HCT116 (cell line): ENCODE measurements at regions not wholly inside any gene's neighbourhood (a gene's known extent, or its start where the extent isn't known, plus 50 kb on each side); places are given as distances from the start of the nearest gene placed in this dataset.

Experiments used
- ATAC-seq: fragments of 200-7000 bp; cut with Tn5 transposase; 2 replicates; pipeline ENCODE4 v1.9.1; 2020; ENCODE audit warnings: mild to moderate bottlenecking, moderate library complexity
- BruUV-seq: library from RNA; stranded (reverse); fragments of 400-500 nt; replicated peaks from 2 replicates; lab custom pipeline; 2021; lab: Mats Ljungman, UMichigan
- CTCF ChIA-PET: fragments of 300-600 bp; sonication (Branson Sonifier 250); formaldehyde crosslinking; loops from one replicate; lab custom pipeline; 2021; ENCODE audit warnings: antibody characterized with exemption; lab: Charles Lee
- POLR2A ChIA-PET: fragments of 300-600, 350-600 bp; sonication (Branson Sonifier 250); formaldehyde crosslinking; loops from one replicate; lab custom pipeline; 2021; ENCODE audit warnings: antibody characterized with exemption; lab: Charles Lee
- RAD21 ChIA-PET, 2 experiments: fragments of 300-600 bp; sonication (Branson Sonifier 250); formaldehyde crosslinking; loops; one replicate each; lab custom pipeline; 2023; ENCODE audit warnings: low total read pairs in 2 of 2; ENCODE audit not compliant: uncharacterized antibody in 2 of 2, unreplicated experiment in 2 of 2, low non-redundant PET in 1 of 2; lab: Charles Lee
- DNase-seq: peaks from one replicate; pipeline ENCODE4 v3.0.0-alpha.2; 2010; ENCODE audit warnings: low read depth, low spot score
- H2AFZ ChIP-seq: fragments of 200-600 bp; shearing (Covaris generic), sonication (generic); 2 replicates; pipeline ENCODE4 v1.6.1; 2017; ENCODE audit warnings: low read depth, mixed run types, mixed read lengths, antibody characterized with exemption, low read length; ENCODE audit not compliant: poor library complexity, severe bottlenecking
- H3K27ac ChIP-seq: 2 replicates; pipeline ENCODE4 v1.5.1; 2012; ENCODE audit warnings: low read depth, low read length
- H3K27me3 ChIP-seq: fragments of 200-600 bp; sonication (generic); 2 replicates; pipeline ENCODE4 v1.6.1; 2016; ENCODE audit warnings: mixed run types, low read length, mixed read lengths; ENCODE audit not compliant: insufficient read depth
- H3K36me3 ChIP-seq, 2 experiments: fragments of 200-500 bp in 1 of 2; fragments of 200-600 bp in 1 of 2; sonication (Bioruptor generic) in 1 of 2; sonication (generic) in 1 of 2; 2 replicates each; pipeline versions ENCODE4 v1.5.1 to v1.6.1; 2014 to 2016; ENCODE audit warnings: low read length in 2 of 2, inconsistent platforms in 1 of 2, mixed read lengths in 1 of 2, mixed run types in 1 of 2; ENCODE audit not compliant: insufficient read depth in 2 of 2, control insufficient read depth in 1 of 2
- H3K4me1 ChIP-seq, 2 experiments: fragments of 200-600 bp in 1 of 2; sonication (generic) in 1 of 2; 2 replicates each; pipeline versions ENCODE4 v1.5.1 to v1.6.1; 2012 to 2017; ENCODE audit warnings: low read length in 2 of 2, inconsistent platforms in 1 of 2, mild to moderate bottlenecking in 1 of 2, mixed read lengths in 1 of 2, mixed run types in 1 of 2, moderate library complexity in 1 of 2; ENCODE audit not compliant: insufficient read depth in 2 of 2, control insufficient read depth in 1 of 2
- H3K4me2 ChIP-seq: fragments of 200-600 bp; sonication (generic); 2 replicates; pipeline ENCODE4 v1.6.1; 2017; ENCODE audit warnings: mixed run types, low read length, mixed read lengths
- H3K4me3 ChIP-seq, 2 experiments: fragments of 200-600 bp in 1 of 2; sonication (generic) in 1 of 2; replicated peaks in 1 of 2; 2 replicates each; pipeline ENCODE4 v1.5.1; 2011 to 2016; ENCODE audit warnings: low read length in 2 of 2, control low read depth in 1 of 2, low read depth in 1 of 2, mild to moderate bottlenecking in 1 of 2, mixed read lengths in 1 of 2, mixed run types in 1 of 2
- H3K79me2 ChIP-seq: fragments of 200-600 bp; sonication (generic); 2 replicates; pipeline ENCODE4 v1.6.1; 2017; ENCODE audit warnings: mild to moderate bottlenecking, mixed run types, low read length, moderate library complexity, mixed read lengths; ENCODE audit not compliant: insufficient read depth
- H3K9ac ChIP-seq: fragments of 200-600 bp; sonication (generic); 2 replicates; pipeline ENCODE4 v1.6.1; 2016; ENCODE audit warnings: low read length, mixed read lengths
- H3K9me2 ChIP-seq: fragments of 200-600 bp; sonication (generic), shearing (Covaris generic); 2 replicates; pipeline ENCODE4 v1.6.1; 2017; ENCODE audit warnings: mixed run types, mild to moderate bottlenecking, moderate library complexity; ENCODE audit not compliant: insufficient read depth
- H3K9me3 ChIP-seq, 2 experiments: fragments of 200-500 bp in 1 of 2; fragments of 200-600 bp in 1 of 2; sonication (Bioruptor generic) in 1 of 2; sonication (generic) in 1 of 2; 2 replicates each; pipeline ENCODE4 v1.6.1; 2014 to 2017; ENCODE audit warnings: low read length in 2 of 2, mixed read lengths in 2 of 2, inconsistent platforms in 1 of 2, low read depth in 1 of 2, mild to moderate bottlenecking in 1 of 2, mixed run types in 1 of 2, moderate library complexity in 1 of 2; ENCODE audit not compliant: control insufficient read depth in 1 of 2, insufficient read depth in 1 of 2
- H4K20me1 ChIP-seq: fragments of 200-600 bp; sonication (generic), shearing (Covaris generic); 2 replicates; pipeline ENCODE4 v1.6.1; 2017; ENCODE audit warnings: mixed run types, mild to moderate bottlenecking, moderate library complexity; ENCODE audit not compliant: insufficient read depth
- ATF3 ChIP-seq: IDR thresholded peaks from 2 replicates; pipeline ENCODE4 v1.6.1; 2012
- CEBPB ChIP-seq: IDR thresholded peaks from 2 replicates; pipeline ENCODE4 v1.6.1; 2012; ENCODE audit warnings: low read depth
- CTCF ChIP-seq, 3 experiments: fragments of 200-600 bp in 1 of 3; sonication (generic) in 1 of 3; IDR thresholded peaks in 2 of 3; conservative IDR thresholded peaks in 1 of 3; 2 replicates each; pipeline ENCODE4 v1.5.1; 2012 to 2017; ENCODE audit warnings: low read depth in 2 of 3, low read length in 2 of 3, antibody characterized with exemption in 1 of 3, borderline replicate concordance in 1 of 3, control low read depth in 1 of 3, mild to moderate bottlenecking in 1 of 3, mixed read lengths in 1 of 3, mixed run types in 1 of 3, moderate library complexity in 1 of 3; ENCODE audit not compliant: insufficient read depth in 1 of 3
- EGR1 ChIP-seq: IDR thresholded peaks from 2 replicates; pipeline ENCODE4 v1.6.1; 2012; ENCODE audit warnings: low read depth
- ELF1 ChIP-seq: IDR thresholded peaks from 2 replicates; pipeline ENCODE4 v1.6.1; 2012; ENCODE audit warnings: low read depth, borderline replicate concordance
- EZH2 ChIP-seq: fragments of 200-600 bp; sonication (generic); IDR thresholded peaks from 2 replicates; pipeline ENCODE4 v1.6.1; 2017; ENCODE audit warnings: antibody characterized with exemption, mixed run types
- EZH2phosphoT487 ChIP-seq: fragments of 200-600 bp; IDR thresholded peaks from 2 replicates; pipeline ENCODE4 v1.6.1; 2018; ENCODE audit warnings: antibody characterized with exemption, borderline replicate concordance
- FOSL1 ChIP-seq: IDR thresholded peaks from 2 replicates; pipeline ENCODE4 v1.6.1; 2012; ENCODE audit warnings: low read depth
- JUND ChIP-seq: IDR thresholded peaks from 2 replicates; pipeline ENCODE4 v1.6.1; 2012
- MAX ChIP-seq: IDR thresholded peaks from 2 replicates; pipeline ENCODE4 v1.6.1; 2012
- POLR2A ChIP-seq: IDR thresholded peaks from 2 replicates; pipeline ENCODE4 v1.7.0; 2011; ENCODE audit warnings: borderline replicate concordance; ENCODE audit not compliant: insufficient read depth, insufficient read length; ENCODE audit errors: extremely low read depth
- POLR2AphosphoS5 ChIP-seq: IDR thresholded peaks from 2 replicates; pipeline ENCODE4 v1.6.1; 2011; ENCODE audit warnings: mild to moderate bottlenecking, low read depth, low read length, moderate library complexity
- RAD21 ChIP-seq: IDR thresholded peaks from 2 replicates; pipeline ENCODE4 v1.6.1; 2012; ENCODE audit warnings: low read depth, mild to moderate bottlenecking
- SP1 ChIP-seq: IDR thresholded peaks from 2 replicates; pipeline ENCODE4 v1.6.1; 2012; ENCODE audit warnings: low read depth
- SRF ChIP-seq: IDR thresholded peaks from 2 replicates; pipeline ENCODE4 v1.6.1; 2012; ENCODE audit warnings: low read depth
- TCF7L2 ChIP-seq: IDR thresholded peaks from 2 replicates; pipeline ENCODE4 v1.7.0; 2011; ENCODE audit warnings: borderline replicate concordance, inconsistent platforms; ENCODE audit not compliant: insufficient read depth, insufficient read length; ENCODE audit errors: extremely low read depth
- YY1 ChIP-seq: IDR thresholded peaks from 2 replicates; pipeline ENCODE4 v1.6.1; 2011; ENCODE audit warnings: low read length, low read depth, moderate library complexity, mild to moderate bottlenecking; ENCODE audit not compliant: insufficient replicate concordance; ENCODE audit errors: extremely low read depth
- ZBTB33 ChIP-seq: IDR thresholded peaks from 2 replicates; pipeline ENCODE4 v1.6.1; 2011; ENCODE audit warnings: mild to moderate bottlenecking, low read length, moderate library complexity; ENCODE audit not compliant: insufficient replicate concordance; ENCODE audit errors: extremely low read depth
- ZFX ChIP-seq: fragments of 450-650 bp; IDR thresholded peaks from 2 replicates; pipeline ENCODE4 v1.6.1; 2017
- ZNF274 ChIP-seq: fragments of 200-500 bp; sonication (Bioruptor generic); IDR thresholded peaks from 2 replicates; pipeline ENCODE4 v1.6.1; 2014; ENCODE audit warnings: mild to moderate bottlenecking, low read depth, low read length, inconsistent platforms
- intact Hi-C: fragments of 100-400 bp; cut with micrococcal nuclease; formaldehyde crosslinking; loops from 2 replicates; pipeline ENCODE4 v1.10.0; 2022

- no peak for TF ChIP-seq EGR1
Measured at GRCh38 chr6:139587469-139587868, 213.0 kb upstream of the CITED2 start (continued).

GRCh38 chr6:139586273-139586672 is 211.8 kb upstream of the CITED2 start:
- Histone ChIP-seq H3K36me3 (no peaks in the 10 kb centered on the region), H3K79me2 (no peaks in the 10 kb centered on the region), H3K4me3 (no peak overlapping the region), H3K4me2 (peak overlapping the region; percentile 57; the same call in 1 of the 2 replicates), H3K9ac (no peak overlapping the region), H2AFZ (peak overlapping the region; percentile 91), H3K27me3 (no peaks in the 10 kb centered on the region), H3K9me3 (no peaks in the 10 kb centered on the region), H4K20me1 (no peaks in the 10 kb centered on the region), H3K27ac (no peak overlapping the region), H3K4me1 (peaks cover 40% of the 10 kb centered on the region in 2 experiments), H3K9me2 (no peaks in the 10 kb centered on the region)
- no peak for ATAC-seq
- TF ChIP-seq EZH2phosphoT487: no peak
- no peak for TF ChIP-seq SRF
- TF ChIP-seq ATF3: no peak
- no peak for TF ChIP-seq EGR1
- no peak for TF ChIP-seq FOSL1
- no peak for TF ChIP-seq YY1
- TF ChIP-seq ZFX: no peak
- no peak for TF ChIP-seq ZNF274
- TF ChIP-seq MAX: no peak
- TF ChIP-seq POLR2A: no peak
- TF ChIP-seq TCF7L2: no peak
- TF ChIP-seq POLR2AphosphoS5: no peak
- no peak for TF ChIP-seq CTCF (IDR thresholded peaks at IDR 0.05 in 2 of 3, conservative IDR thresholded peaks at IDR 0.05 in 1 of 3; ENCODE audit: borderline replicate concordance in 1 of 3, insufficient read depth in 1 of 3, low read depth in 2 of 3, low read length in 2 of 3)
- TF ChIP-seq JUND: no peak
- TF ChIP-seq EZH2: no peak
- no peak for TF ChIP-seq ELF1
- no peak for TF ChIP-seq ZBTB33
- TF ChIP-seq SP1: no peak
- no peak for TF ChIP-seq RAD21
- TF ChIP-seq CEBPB: no peak
- RAD21 ChIA-PET: no interaction called here
- intact Hi-C loops: loop anchor here (10.0 kb wide), 1 partner anchor 211 kb away; the partner anchor contains the start of gene CITED2
- CTCF ChIA-PET: no interaction called here
- no peak for DNase-seq
- BruUV-seq: no TSS peak
- POLR2A ChIA-PET: no interaction called here
